Stimulated activated CD4-positive, alpha-beta T cell treated with anti-CD3 and anti-CD28 coated beads, Interleukin-15, amount 100 ng/mL, for 24 hours (primary cell): ENCODE measurements at regions not wholly inside any gene's neighbourhood (a gene's known extent, or its start where the extent isn't known, plus 50 kb on each side); places are given as distances from the start of the nearest gene placed in this dataset.
"Not testable (repeated sequence)": the region's sequence is repeated elsewhere in the genome, so short reads cannot be mapped to it uniquely, and the experiment has no call there.

ENCODE experiments used
- DNase-seq: peaks from one replicate; pipeline ENCODE4 v3.0.0-alpha.2; 2020

DNA sequence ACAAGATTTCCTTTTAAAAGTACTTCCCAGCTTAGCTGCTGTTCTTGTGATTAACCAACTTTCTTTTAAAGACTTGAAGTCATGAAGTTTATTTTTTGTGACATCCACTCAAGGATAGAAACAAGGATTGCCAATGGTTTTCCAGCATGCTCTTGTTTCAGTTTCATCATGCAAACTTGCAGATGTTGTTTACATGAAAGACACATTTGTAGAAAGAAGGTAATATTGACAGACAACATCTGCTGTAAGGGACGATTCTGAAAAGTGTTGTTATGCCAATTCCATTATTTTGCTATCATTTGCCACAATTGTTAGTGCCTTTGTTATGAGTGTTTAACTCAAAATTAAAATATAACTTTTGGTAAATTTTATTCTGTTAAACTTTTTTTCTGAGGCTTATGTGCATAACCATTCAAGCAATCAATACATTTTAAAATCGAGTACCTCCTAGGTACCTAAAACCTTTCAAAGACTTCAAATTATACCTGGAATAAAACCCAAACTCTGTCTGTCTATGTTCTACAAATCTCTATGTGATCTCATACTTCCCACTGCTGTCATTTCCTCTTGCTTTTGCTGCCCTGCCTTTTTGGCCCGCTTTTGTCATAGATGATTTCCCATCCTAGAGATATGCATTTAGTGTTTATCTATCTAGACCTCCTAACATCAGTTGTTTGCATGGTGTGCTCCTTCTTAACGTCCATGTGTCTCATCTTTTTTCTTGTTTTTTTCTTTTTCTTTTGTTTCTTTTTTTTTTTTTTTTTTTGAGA is 630.4 kb downstream of the NR2F2 start:
- no peak for DNase-seq

DNA sequence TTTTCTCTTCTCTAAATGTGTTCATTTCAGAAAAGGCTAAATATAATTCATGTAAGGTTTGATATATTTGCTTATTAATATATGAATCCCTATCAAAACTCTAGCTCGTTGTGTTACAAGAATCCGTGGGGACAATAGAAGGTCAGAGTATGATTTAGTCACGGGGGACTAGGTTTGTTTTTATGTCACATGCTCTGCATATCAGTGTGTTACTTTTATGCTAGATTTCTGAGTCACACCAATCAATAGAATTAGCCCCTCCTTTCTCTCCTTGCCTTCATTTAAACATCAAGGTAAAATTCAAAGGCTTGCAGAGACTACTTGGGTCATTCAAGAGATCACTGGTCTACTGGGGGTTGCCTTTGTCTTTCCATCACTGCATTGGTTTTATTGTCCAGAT is 636.1 kb downstream of the NR2F2 start:
- DNase-seq = no peak

DNA sequence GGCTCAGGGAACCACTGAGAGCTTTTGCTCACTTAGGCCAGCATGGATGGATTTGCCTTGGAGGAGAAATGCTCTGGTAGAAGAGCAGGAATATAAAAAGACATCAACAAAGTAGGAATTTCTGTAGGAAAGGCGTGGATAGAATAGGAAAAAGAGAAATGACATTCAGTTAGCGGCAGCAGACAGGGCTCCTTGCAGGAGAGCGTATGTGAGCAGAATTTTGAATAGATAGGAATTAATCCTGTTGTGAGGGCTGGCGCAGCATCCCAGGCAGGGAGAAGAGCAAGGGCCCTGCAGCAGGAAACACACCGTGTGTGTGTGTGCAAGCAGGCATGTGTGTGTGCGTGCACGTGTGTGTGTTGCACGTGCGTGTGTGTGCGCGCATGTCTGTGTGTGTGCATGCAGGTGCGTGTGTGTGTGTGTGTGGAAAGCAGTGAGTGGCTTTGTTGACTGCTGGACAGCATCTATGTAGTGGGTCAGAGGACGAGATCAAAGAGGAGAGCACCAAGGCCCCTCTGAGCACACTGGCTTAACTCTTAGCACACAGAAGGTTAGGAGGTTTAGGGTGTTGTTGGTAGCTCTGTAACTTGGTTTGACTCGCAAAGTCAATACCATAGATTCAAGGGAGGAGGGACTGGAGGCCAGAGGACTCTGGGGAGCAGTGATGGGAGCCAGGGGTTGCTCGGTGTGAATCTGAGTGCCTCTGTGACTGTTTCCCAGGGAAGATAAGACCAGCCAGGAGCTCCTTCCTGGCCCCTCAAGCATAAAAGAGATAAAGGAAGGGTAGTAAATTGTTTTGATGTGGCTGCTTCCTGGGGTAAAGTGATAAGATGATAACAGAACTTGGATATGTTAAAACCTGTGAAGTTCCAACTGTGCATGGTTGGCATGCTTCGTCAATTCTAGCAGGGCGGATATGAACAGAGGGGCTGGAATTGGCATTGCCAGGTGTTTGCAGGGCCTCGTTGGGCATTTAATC is 639.5 kb downstream of the NR2F2 start:
- no peak for DNase-seq

DNA sequence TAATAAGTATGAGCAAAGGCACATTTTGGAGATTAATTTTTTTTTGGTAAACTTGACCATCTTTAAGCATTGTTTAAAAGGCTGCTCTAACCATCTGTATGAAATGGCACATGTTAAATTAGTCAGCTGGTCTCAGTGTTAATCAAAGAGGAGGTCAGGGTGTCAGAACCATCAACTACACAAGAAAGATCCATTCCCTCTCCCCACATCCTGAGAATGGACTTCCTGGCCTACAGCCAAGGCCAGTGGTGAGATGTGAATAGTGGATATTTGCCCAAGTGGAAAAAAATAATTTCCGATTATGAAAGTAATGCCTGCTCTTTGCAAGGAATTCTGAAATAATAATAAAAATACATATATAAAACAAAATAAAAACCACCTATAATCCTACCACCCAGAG is 641.7 kb downstream of the NR2F2 start:
- no peak for DNase-seq

DNA sequence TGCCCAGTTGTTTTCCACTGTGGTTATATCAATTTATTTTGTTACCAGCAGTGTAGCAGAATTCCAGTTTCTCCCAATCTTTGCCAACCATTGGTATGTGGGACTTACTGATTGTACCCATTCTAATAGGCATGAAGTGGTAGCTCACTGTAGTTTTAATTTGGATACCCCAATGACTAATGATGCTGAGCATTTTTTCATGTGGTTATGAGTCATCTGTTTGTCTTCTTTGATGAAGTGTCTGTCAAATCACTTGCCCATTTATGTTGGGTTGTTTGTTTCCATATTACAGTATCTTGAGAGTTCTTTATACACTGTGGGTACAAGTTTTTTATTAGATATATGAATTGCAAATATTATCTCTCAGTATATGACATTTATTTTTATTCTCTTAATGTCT is 644.3 kb downstream of the NR2F2 start:
- no peak for DNase-seq

DNA sequence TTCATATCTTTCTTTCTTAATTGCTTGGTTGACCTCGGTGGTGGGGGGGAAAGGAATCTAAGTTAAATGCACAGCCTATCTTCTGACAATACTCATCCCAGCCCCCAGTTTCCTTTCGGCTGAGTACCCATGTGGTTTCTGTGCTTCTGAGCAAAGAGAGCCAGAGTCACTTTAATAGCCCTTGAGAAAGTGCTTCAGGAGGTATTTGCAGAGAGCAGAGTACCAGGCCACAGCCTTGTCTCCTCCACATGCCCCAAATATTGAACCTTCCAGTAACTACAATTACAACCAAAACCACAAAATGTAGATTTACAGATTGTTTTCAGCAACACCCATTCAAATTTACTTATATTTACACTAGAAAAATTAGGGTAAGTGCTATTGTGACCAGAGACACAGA is 647.4 kb downstream of the NR2F2 start:
- DNase-seq = no peak

DNA sequence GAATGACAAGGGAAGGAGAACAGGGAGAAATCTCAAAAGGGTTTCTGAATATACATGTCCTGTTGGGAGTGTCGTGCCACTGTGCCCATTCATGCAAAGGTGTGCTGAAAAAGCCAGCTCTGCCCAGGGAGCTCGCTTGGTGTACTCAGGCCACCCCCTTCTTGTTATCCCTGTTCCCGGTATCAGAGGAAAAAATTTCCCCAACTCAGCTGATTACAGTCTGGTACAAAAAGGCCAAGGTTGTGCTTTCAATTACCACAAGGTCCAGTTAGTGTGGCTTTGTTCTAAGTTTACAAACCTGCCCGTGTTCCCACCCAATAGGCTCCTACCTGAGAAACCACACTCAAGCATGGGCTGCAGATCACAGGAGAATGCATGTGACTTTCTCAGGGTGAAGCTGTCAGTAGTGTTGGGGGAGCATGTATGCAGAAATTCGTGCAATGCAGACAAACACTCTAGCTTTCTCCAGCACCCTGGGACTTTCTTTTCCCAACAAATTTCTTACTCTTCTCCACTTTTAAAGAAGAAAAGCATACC is 648.5 kb downstream of the NR2F2 start:
- DNase-seq = no peak

DNA sequence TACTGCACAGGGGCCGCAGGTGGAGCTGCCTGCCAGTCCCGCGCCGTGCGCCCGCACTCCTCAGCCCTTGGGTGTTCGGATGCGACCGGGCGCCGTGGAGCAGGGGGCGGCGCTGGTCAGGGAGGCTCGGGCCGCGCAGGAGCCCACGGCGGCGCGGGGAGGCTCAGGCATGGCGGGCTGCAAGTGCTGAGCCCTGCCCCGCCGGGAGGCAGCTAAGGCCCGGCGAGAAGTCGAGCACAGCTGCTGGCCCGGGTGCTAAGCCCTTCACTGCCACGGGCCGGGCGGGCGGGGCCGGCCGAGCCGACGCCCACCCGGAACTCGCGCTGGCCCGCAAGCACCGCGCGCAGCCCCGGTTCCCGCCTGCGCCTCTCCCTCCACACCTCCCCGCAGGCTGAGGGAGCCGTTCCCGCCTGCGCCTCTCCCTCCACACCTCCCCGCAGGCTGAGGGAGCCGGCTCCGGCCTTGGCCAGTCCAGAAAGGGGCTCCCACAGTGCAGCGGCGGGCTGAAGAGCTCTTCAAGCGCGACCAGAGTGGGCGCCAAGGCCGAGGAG is 653.7 kb downstream of the NR2F2 start:
- DNase-seq = not testable (repeated sequence)

DNA sequence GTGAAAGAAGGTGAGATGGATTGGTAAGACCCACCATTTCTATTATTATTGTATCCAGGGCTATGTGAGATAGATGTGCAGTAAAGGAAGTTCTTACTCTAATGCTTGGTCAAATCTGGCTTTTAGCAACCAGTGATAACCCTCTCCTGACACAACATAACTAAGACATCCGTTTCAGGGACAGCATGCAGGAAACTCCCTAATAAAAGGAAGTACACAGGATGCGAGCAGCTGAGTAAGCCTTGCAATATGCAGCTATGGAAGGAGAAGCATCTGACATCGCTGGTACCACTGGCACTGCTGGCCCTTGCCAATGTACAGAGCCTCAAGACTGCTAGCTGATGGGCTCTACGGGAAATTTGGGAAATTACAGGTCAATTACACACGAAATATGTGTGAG is 662.3 kb downstream of the NR2F2 start:
- no peak for DNase-seq

DNA sequence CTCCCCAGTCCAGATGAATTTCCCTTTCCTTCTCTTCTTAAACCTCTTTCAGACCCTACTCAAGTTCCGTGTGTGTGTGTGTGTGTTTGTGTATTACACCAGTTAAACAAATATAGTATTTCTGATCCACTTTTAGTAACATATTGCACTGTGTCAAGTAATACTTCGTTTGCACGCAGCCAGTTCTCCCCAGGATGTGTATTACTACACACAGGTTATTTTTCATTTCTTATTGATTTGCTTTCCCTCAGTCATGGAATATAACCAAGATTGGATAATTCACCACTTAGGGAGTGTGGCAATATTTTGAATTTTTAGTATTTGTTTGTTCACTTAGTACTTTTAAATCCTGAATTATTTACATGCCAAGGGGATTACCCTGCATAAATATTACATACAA is 667.0 kb downstream of the NR2F2 start:
- DNase-seq = no peak

DNA sequence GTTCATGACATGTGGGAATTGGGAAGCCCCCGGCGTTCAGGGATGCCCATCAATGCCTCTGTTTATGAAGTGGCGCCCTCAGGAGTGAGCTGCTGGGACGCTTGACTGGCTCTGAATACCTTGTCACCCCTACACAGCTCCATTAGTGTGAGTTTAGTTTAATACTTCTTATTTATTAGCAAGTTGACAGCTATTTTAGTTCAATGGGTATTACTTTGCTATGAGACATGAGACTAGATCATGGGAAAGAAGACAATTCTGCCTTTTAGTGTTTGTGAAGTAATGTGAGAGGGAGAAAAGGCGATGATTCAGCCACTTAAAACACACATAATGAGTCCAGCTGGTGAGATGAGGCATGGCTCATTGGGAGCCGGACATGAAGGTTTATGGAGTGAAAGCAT is 678.5 kb downstream of the NR2F2 start:
- no peak for DNase-seq

DNA sequence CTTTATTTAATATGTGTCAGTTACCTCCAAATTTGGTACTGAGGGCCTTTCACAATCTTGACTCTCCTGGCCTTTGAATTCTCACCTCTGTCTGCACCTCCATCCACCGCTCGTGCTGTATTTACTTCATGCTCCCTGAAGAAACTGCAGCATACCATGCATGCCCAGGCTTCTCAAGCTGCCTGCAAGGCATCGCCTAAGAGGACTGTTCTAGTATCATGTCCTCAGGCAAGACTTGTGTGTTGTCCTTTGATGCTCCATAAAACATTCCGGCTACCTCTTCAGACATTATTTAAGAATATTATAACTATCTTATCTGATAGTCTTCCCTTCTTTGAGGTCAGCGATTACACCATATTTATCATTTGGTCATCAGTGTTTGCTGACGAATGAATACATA is 682.5 kb downstream of the NR2F2 start:
- no peak for DNase-seq

DNA sequence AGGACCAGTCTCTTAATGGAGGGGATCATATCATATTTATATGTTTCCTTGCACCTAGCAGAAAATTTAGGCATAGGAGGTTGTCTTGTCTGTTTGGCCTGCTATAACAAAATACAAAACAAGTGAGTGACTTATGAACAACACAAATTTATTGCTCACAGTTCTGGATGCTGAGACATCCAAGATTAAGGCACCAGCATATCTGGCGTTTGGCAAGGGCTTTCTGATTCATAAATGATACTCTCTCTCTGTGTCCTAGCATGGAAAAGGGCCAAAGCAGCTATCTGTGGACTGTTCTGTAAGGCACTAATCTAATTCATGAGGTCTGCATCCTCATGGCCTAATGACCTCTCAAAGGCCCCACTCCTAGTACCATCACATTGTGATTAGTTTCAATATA is 683.0 kb downstream of the NR2F2 start:
- no peak for DNase-seq

DNA sequence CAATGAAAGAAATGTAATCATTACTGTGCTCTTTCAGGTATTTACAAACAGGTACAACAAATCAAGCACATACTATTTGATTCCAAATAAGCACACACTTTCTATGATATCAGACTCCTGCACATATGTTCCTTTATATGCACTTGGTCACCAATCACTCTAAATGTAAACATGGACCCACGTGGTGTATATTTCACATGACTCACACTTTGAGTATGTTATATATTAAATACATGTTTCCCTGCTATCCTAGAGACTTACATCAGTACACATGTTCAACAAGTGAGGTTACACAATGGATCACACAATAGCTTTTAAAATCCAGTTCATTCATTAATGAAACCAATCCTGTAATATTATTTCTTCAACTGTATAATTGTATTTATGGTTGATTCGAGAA is 683.5 kb downstream of the NR2F2 start:
- no peak for DNase-seq

DNA sequence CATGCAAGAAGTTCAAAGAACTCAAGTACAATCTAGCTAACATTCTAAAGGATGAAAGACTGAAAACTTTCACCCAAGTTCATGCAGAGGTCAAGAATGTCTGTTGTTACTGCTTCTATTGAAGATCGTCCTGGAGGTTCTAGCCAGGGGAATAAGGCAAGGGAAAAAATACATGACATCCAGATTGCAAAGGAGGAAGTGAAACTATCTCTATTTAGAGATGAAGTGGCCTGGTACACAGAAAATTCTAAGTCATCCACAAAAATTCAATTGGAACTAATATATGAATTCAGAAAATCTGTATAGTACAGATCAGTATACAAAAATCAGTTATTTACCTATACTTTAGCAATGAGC is 693.0 kb downstream of the NR2F2 start:
- DNase-seq = no peak

DNA sequence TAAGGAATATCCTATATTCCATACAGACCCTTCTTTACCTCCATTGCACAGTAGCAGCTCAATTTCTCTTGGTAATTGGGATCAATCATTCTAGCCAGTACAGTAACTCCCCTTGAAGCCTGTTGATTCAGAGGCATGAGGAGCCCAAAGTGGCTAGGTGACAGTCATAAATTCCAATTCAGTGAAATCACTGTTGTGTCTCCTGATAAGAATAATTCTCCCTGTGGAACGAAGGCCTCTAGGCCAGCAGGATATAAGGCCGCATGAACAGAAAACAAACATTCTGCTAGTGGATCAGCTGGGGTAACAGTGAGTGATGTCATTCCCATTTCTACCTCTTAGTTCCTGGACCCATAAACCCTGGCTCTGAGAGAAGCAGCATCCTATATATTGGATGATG is 696.3 kb downstream of the NR2F2 start:
- DNase-seq = no peak

DNA sequence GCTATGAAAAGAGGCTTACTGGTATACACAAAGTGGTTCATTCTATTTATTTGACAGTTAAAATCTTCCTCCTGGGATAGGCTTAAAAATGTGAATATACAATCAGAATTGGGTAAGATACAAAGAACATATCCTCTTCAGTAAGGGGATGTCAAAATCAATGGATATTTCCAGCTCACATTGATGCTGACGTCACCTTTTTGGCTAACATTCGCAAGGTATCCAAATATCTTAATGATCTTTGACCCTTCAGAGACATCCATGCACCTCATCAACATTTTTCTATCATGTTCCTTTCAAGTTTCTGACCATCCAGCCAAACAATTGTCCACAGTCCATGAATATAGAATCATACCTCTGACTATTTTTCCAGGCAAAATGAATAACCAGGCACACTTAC is 697.3 kb downstream of the NR2F2 start:
- no peak for DNase-seq

DNA sequence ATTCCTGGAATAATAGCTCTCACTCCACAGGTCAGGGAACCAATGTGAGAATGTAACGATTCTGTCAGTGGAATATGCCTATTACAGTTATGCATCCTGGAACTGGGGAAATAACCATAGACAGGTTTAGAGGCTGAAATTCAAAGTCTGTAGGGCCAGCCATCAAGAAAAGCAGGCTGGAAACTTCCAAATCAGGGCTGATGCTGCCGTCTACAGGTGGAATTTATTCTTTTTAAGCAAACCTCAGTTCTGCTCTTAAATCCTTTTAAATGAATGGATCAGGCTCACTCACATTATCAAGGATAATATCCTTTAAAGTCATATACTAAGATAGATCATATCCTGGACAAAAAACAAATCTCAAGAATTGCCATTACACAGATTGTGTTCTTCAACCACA is 699.8 kb downstream of the NR2F2 start:
- no peak for DNase-seq

DNA sequence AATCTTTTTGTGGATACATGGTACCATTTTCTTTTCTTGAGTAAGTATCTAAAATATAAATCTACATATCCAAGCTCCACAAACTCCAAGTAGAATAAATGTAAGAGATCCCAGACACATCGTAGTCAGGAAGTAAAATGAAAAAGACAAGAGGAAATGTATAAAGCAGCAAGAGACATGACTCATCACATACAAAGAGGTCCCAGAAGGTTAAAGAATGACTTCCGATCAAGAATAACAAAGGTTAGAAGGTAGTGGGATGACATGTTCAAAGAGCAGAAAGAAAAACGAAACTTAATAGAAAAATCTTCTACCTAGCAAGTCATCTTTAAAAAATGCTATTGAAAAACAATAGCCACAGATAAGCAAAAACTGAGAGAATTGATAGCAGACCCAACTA is 705.8 kb downstream of the NR2F2 start:
- DNase-seq = no peak

DNA sequence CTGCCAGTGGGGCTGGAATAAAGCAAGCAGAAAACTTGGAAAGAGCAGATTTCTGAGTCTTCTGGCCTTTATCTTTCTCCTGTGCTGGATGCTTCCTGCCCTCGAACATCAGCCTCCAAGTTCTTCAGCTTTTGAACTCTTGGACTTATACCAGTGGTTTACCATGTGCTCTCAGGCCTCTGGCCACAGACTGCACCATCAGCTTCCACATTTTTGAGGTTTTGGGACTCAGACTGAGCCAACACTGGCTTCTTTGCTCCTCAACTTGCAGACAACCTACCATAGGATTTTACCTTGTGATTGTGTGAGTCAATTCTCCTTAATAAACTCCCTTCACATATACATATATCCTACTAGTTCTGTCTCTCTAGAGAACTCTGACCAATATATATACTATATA is 706.6 kb downstream of the NR2F2 start:
- DNase-seq = no peak

DNA sequence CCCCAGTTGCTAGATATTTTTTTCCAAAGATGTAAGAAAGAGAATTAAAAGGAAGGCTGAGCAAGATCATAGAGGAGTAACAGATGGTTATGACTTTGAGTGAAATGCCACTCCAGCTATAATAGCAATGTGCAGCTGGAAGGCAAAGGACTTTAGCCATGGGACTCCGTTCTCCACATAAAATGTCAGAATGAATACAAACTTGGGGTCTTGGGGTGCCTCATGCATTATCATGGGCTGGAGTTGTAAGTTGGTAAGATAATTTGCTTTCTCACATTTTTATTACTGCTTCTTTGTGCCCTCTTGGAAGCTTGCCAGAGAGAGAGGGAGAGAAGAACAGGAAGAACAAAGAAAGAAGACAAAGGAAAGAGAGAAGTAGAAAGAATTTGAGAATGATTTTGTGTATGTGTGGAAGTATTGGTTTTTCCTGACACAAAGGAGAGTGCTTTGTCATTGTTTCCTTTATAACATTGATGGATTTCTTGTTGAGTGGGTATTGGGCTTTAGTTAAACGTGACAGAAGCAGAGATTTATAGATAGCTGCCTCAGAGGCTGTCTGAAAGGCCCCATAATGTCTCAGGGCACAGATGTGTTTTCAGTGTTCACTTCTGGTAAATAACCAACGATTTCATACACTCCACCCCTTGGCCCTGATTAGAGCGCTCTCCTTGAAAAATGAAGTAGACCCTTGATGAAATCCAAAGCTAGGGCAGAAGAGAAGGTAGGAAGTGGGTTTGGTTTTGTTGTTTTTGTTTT is 715.3 kb downstream of the NR2F2 start:
- DNase-seq = no peak

DNA sequence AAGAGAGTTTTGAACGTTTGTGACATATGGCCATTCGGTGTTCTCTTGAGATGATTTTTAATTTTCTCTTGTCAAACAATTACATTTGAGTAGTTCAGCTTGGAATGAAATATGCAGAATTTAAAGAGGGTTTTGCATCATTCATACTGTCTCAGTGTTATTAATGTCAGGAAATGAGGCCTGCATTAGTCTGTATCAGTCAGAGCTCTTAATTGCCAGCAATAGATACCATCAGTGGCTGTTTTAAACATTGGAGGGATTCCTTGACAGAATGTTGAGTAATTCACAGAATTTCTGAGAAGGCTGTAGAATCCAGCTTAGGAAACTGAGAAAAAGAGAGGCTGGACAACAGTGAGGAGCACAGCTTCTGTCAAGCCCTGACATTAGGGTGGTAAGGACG is 722.0 kb downstream of the NR2F2 start:
- DNase-seq = no peak

DNA sequence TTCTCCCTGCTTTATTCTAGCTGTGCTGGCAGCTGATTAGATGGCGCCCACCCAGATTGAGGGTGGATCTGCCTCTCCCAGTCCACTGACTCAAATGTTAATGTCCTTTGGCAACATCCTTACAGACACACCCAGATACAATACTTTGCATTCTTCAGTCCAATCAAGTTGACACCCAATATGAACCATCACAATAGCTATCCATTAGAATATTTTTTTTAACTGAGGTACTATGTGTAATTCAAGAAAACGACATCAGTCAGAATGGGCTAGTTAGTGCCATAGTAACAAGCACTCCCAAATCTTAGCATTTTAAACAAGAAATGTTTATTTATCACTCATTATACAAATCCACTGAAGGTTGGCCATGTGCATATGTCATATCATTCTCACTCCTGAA is 723.1 kb downstream of the NR2F2 start:
- no peak for DNase-seq
